Calu3 (cell line): ENCODE measurements at regions not wholly inside any gene's neighbourhood (a gene's known extent, or its start where the extent isn't known, plus 50 kb on each side); places are given as distances from the start of the nearest gene placed in this dataset.

ENCODE experiments used
- BruUV-seq: library from RNA; stranded (reverse); fragments of 400-500 nt; replicated peaks from 2 replicates; lab custom pipeline; 2021; lab: Mats Ljungman, UMichigan
- CTCF ChIA-PET: fragments of 300-600 bp; sonication (Branson Sonifier 250); formaldehyde crosslinking; loops from one replicate; lab custom pipeline; 2022; ENCODE audit warnings: antibody characterized with exemption; lab: Charles Lee
- DNase-seq: peaks from one replicate; pipeline ENCODE4 v3.0.0; 2022
- H3K27ac Mint-ChIP-seq: one replicate; pipeline ENCODE4 v1.8.0; 2022; ENCODE audit warnings: mixed read lengths; ENCODE audit not compliant: unreplicated experiment
- H3K27me3 Mint-ChIP-seq: one replicate; pipeline ENCODE4 v1.8.0; 2022; ENCODE audit warnings: mixed read lengths; ENCODE audit not compliant: unreplicated experiment
- H3K36me3 Mint-ChIP-seq: one replicate; pipeline ENCODE4 v1.8.0; 2022; ENCODE audit warnings: mild to moderate bottlenecking, moderate library complexity, mixed read lengths; ENCODE audit not compliant: insufficient read depth, unreplicated experiment
- H3K4me1 Mint-ChIP-seq: one replicate; pipeline ENCODE4 v1.8.0; 2022; ENCODE audit warnings: mild to moderate bottlenecking, low read depth, mixed read lengths; ENCODE audit not compliant: unreplicated experiment
- H3K4me3 Mint-ChIP-seq: one replicate; pipeline ENCODE4 v1.8.0; 2022; ENCODE audit warnings: mild to moderate bottlenecking, low read depth, moderate library complexity, mixed read lengths; ENCODE audit not compliant: unreplicated experiment
- H3K9me3 Mint-ChIP-seq: one replicate; pipeline ENCODE4 v1.8.0; 2022; ENCODE audit warnings: low read depth, mixed read lengths; ENCODE audit not compliant: unreplicated experiment
- CTCF ChIP-seq: fragments of 200-600 bp; IDR thresholded peaks from one replicate; pipeline ENCODE4 v1.8.0; 2022; ENCODE audit warnings: antibody characterized with exemption; ENCODE audit not compliant: unreplicated experiment
- intact Hi-C: fragments of 100-400 bp; cut with micrococcal nuclease; formaldehyde crosslinking; loops from one replicate; pipeline ENCODE4 v1.10.0; 2022; ENCODE audit not compliant: unreplicated experiment

GRCh38 chr21:14850394-14850793 lies 214.4 kb downstream of the NRIP1 start:
- no TSS peak for BruUV-seq
- no peak for DNase-seq
- Mint-ChIP-seq H3K27ac (no peak overlapping the region), H3K27me3 (no peaks in the 10 kb centered on the region), H3K9me3 (peaks cover 2% of the 10 kb centered on the region), H3K4me1 (no peaks in the 10 kb centered on the region), H3K4me3 (no peak overlapping the region), H3K36me3 (no peaks in the 10 kb centered on the region)
- intact Hi-C loops, result no loop called here
- no peak for TF ChIP-seq CTCF
- CTCF ChIA-PET, result no interaction called here

GRCh38 chr21:14846621-14847020 lies 218.2 kb downstream of the NRIP1 start:
- no peak overlapping the region for H3K27ac Mint-ChIP-seq

GRCh38 chr21:14844001-14844400 lies 220.8 kb downstream of the NRIP1 start:
- Mint-ChIP-seq H3K9me3 (peaks cover 5% of the 10 kb centered on the region), H3K4me1 (no peaks in the 10 kb centered on the region), H3K27ac (no peak overlapping the region), H3K36me3 (no peaks in the 10 kb centered on the region), H3K27me3 (no peaks in the 10 kb centered on the region), H3K4me3 (no peak overlapping the region)
- intact Hi-C loops, result no loop called here
- BruUV-seq, result no TSS peak
- TF ChIP-seq CTCF, result no peak
- CTCF ChIA-PET, result no interaction called here
- no peak for DNase-seq

More at GRCh38 chr21:14846621-14847020, 218.2 kb downstream of the NRIP1 start:
- DNase-seq, result no peak
- H3K4me3 Mint-ChIP-seq, result no peak overlapping the region
- peaks cover 5% of the 10 kb centered on the region for H3K9me3 Mint-ChIP-seq
- no peaks in the 10 kb centered on the region for H3K27me3 Mint-ChIP-seq
- CTCF ChIA-PET, result no interaction called here
- no peak for TF ChIP-seq CTCF
- BruUV-seq, result no TSS peak
- intact Hi-C loops, result no loop called here
- no peaks in the 10 kb centered on the region for H3K4me1 Mint-ChIP-seq
- H3K36me3 Mint-ChIP-seq, result no peaks in the 10 kb centered on the region

GRCh38 chr21:14842601-14843000 lies 222.2 kb downstream of the NRIP1 start:
- no peaks in the 10 kb centered on the region for H3K27me3 Mint-ChIP-seq
- peaks cover 5% of the 10 kb centered on the region for H3K9me3 Mint-ChIP-seq
- H3K27ac Mint-ChIP-seq, result no peak overlapping the region
- TF ChIP-seq CTCF, result no peak
- H3K4me3 Mint-ChIP-seq, result no peak overlapping the region
- intact Hi-C loops, result no loop called here
- CTCF ChIA-PET, result no interaction called here
- no peak for DNase-seq
- no TSS peak for BruUV-seq
- H3K36me3 Mint-ChIP-seq, result no peaks in the 10 kb centered on the region
- H3K4me1 Mint-ChIP-seq, result no peaks in the 10 kb centered on the region
